Right lobe of liver (tissue), 6 donors: ENCODE measurements at regions not wholly inside any gene's neighbourhood (a gene's known extent, or its start where the extent isn't known, plus 50 kb on each side); places are given as distances from the start of the nearest gene placed in this dataset.

Source experiments
- ATAC-seq, 4 donors: fragments of 200-7000 bp; cut with Tn5 transposase; one replicate each; pipeline ENCODE4 v1.9.1; 2020; ENCODE audit warnings: mild to moderate bottlenecking in 4 of 4, moderate library complexity in 4 of 4
- DNase-seq, 3 donors: peaks; one replicate each; pipeline ENCODE4 v3.0.0-alpha.2; 2020
- H3K27ac ChIP-seq, 3 donors: fragments of 200-600 bp; one replicate each; pipeline ENCODE4 v1.8.0; 2022
- H3K27me3 ChIP-seq, 2 donors: fragments of 200-600 bp; one replicate each; pipeline ENCODE4 v1.8.0; 2022
- H3K36me3 ChIP-seq, 4 donors: fragments of 200-600 bp; sonication (generic) in 1 of 4; one replicate each; pipeline versions ENCODE4 v1.5.1 to v1.8.0; 2017 to 2022; ENCODE audit warnings: control low read depth in 1 of 4
- H3K4me1 ChIP-seq, 4 donors: fragments of 200-600 bp; sonication (generic) in 1 of 4; one replicate each; pipeline versions ENCODE4 v1.5.1 to v1.8.0; 2017 to 2022; ENCODE audit warnings: control low read depth in 1 of 4
- H3K4me3 ChIP-seq, 3 donors: fragments of 200-600 bp; one replicate each; pipeline ENCODE4 v1.8.0; 2022
- H3K9me3 ChIP-seq, 4 donors: fragments of 200-600 bp; sonication (generic) in 1 of 4; one replicate each; pipeline versions ENCODE4 v1.5.1 to v1.8.0; 2017 to 2022; ENCODE audit warnings: control low read depth in 1 of 4
- POLR2A ChIP-seq: fragments of 450-650 bp; IDR thresholded peaks from one replicate; pipeline ENCODE4 v1.6.1; 2017; ENCODE audit warnings: antibody characterized with exemption, mild to moderate bottlenecking
- WGBS: methylation state at CpG from one replicate; pipeline ENCODE4 v1.1.6; 2018; ENCODE audit warnings: low coverage, low lambda C conversion rate; ENCODE audit not compliant: insufficient coverage; ENCODE audit errors: missing lambda C conversion rate; 5-methylcytosine and 5-hydroxymethylcytosine counted together
- intact Hi-C, 2 donors: fragments of 100-400 bp; cut with DNase I; formaldehyde crosslinking; loops; one replicate each; pipeline versions ENCODE4 v1.11.2 to v1.14.1; 2022
- TF ChIP-seq, protein P1 (sequence below), 4 donors: fragments of 200-600 bp in 3 of 4; fragments of 450-650 bp in 1 of 4; IDR thresholded peaks; one replicate each; pipeline versions ENCODE4 v1.5.1 to v1.8.0; 2016 to 2022; ENCODE audit warnings: antibody characterized with exemption in 4 of 4, mild to moderate bottlenecking in 2 of 4
- donor health status: DM: no; HTN: yes; CAD: no.
- donor health status: DM: no; HTN: no; CAD: no.
- donor health status: DM: no; HTN: no; CAD: no.
- donor health status: DM: no; HTN: yes; CAD: no.
- donor health status: DM: no; HTN: yes; CAD: no.

DNA sequence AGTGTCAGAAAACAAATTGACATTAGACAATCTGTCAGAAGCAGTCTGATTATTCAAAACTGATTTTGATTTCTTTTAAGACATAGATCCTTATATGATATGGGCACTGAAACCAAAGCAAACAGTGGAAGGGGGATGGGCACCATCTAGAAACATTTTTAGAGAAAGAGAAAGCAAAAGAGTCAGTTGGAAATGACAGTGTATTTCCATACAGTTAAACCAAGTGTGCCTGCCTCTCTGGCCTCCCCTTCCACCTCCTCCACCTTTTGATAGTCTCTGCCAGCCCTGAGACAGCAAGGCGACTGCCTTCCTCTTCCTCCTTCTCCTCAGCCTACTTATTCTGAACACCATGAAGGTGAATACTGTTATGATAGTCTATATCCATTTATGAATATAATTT is 949.7 kb downstream of the AMY1C start:
- no peak for TF ChIP-seq POLR2A
- TF ChIP-seq, protein P1, sequence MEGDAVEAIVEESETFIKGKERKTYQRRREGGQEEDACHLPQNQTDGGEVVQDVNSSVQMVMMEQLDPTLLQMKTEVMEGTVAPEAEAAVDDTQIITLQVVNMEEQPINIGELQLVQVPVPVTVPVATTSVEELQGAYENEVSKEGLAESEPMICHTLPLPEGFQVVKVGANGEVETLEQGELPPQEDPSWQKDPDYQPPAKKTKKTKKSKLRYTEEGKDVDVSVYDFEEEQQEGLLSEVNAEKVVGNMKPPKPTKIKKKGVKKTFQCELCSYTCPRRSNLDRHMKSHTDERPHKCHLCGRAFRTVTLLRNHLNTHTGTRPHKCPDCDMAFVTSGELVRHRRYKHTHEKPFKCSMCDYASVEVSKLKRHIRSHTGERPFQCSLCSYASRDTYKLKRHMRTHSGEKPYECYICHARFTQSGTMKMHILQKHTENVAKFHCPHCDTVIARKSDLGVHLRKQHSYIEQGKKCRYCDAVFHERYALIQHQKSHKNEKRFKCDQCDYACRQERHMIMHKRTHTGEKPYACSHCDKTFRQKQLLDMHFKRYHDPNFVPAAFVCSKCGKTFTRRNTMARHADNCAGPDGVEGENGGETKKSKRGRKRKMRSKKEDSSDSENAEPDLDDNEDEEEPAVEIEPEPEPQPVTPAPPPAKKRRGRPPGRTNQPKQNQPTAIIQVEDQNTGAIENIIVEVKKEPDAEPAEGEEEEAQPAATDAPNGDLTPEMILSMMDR (IDR thresholded peaks at IDR 0.05) = no peak
- no peaks in the 10 kb centered on the region for H3K4me1 ChIP-seq
- intact Hi-C loops = no loop called here
- no peaks in the 10 kb centered on the region for H3K9me3 ChIP-seq
- DNase-seq (no peak), ATAC-seq (no peak)
- no peaks in the 10 kb centered on the region for H3K36me3 ChIP-seq
- 31% methylated on average over 1 of the region's 1 CpG for WGBS
- no peaks in the 10 kb centered on the region for H3K27me3 ChIP-seq
- no peak overlapping the region for H3K4me3 ChIP-seq
- no peak overlapping the region for H3K27ac ChIP-seq

DNA sequence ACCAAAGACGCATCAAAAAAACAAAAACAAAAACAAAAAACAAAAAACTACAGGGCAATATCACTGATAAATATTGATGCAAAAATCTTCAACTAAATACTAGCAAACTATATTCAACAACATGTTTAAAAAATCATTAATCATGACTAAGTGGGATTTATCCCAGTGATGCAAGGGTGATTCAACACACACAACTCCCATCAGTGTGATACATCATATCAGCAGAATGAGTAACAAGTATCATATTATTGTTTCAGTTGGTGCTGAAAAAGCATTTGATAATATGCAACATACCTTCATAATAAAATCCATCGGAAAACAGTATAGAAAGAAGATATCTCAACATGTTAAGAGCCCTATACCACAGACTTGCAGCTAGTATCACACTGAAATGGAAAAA is 953.0 kb downstream of the AMY1C start:
- Histone ChIP-seq H3K27me3 (no peaks in the 10 kb centered on the region), H3K4me1 (no peaks in the 10 kb centered on the region), H3K9me3 (no peaks in the 10 kb centered on the region), H3K27ac (no peak overlapping the region), H3K4me3 (no peak overlapping the region), H3K36me3 (no peaks in the 10 kb centered on the region)
- DNase-seq = no peak
- TF ChIP-seq, protein P1 (IDR thresholded peaks at IDR 0.05) = no peak
- TF ChIP-seq POLR2A = no peak
- intact Hi-C loops = no loop called here
- ATAC-seq = no peak
- WGBS = 58% methylated on average over 2 of the region's 2 CpGs

DNA sequence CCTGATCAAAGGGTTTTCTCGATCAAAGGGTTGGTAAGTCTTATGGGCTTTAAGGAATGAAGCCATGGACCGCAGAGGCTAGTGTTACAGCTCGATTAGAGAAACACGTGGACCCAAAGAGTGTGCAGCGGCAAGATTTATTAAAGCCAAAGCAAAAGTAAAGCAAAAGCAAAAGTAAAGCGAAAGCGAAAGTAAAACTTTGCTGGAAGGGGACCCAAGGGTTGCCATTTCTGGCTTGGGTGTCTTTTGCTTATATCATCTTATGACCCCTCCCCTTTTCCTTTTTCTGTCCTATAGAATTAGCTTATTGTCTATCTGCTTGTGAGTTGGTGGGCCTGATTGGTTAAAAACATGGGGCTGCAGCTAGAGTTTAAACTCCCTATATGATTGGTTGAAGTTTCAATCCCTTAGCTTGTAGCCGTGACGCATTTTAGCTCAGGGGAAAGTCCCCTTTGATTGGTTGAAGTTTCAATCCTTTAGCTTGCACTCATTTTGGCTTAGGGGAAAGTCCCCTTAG is 957.0 kb downstream of the AMY1C start:
- Histone ChIP-seq H3K36me3 (no peaks in the 10 kb centered on the region), H3K4me3 (no peak overlapping the region), H3K27ac (no peak overlapping the region), H3K9me3 (no peaks in the 10 kb centered on the region), H3K4me1 (no peaks in the 10 kb centered on the region), H3K27me3 (no peaks in the 10 kb centered on the region)
- TF ChIP-seq, protein P1 (IDR thresholded peaks at IDR 0.05) = no peak
- no peak for TF ChIP-seq POLR2A
- intact Hi-C loops = no loop called here
- no peak for ATAC-seq
- WGBS = 70% methylated on average over 8 of the region's 9 CpGs
- DNase-seq = no peak

DNA sequence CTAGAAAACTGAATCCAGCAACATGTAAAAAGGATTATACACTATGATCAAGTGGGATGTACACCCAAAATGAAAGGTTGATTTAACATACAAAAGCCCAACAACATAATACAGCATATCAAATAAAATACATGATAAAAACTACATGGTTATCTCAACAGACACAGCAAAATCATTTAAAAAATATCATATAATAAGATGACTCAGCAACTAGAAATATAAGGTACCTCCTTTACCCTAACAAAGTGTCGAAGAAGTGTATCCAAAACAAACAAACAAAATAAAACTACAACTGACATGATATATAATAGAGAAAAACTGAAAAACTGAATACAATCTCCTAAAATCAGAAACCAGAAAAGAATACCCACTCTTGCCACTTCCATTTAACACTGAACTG is 969.1 kb downstream of the AMY1C start:
- no peak overlapping the region for H3K4me3 ChIP-seq
- H3K4me1 ChIP-seq = no peaks in the 10 kb centered on the region
- DNase-seq (no peak), ATAC-seq (no peak)
- no peaks in the 10 kb centered on the region for H3K36me3 ChIP-seq
- H3K27ac ChIP-seq = no peak overlapping the region
- H3K9me3 ChIP-seq = no peaks in the 10 kb centered on the region
- 67% methylated on average over 1 of the region's 1 CpG for WGBS
- TF ChIP-seq POLR2A = no peak
- TF ChIP-seq, protein P1 (IDR thresholded peaks at IDR 0.05) = no peak
- H3K27me3 ChIP-seq = no peaks in the 10 kb centered on the region
- intact Hi-C loops = no loop called here

DNA sequence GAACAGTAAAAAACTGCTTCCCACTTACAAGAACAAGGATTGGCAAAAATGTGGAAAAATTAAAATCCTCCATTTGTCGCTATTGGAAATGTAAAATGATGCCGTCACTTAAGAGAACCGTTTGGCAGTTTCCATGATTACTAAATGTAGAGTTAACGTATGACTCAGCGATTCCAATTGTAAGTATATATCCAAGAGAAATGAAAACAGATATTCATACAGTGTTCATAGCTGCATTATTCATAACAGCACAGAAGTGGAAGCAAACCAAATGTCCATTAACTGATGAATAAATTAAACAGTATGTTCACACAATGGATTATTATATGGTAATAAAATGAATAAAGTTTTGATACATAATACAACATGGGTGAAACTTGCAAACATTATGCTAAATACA is 971.0 kb downstream of the AMY1C start:
- 77% methylated on average over 5 of the region's 5 CpGs for WGBS
- Histone ChIP-seq H3K27ac (no peak overlapping the region), H3K4me1 (no peaks in the 10 kb centered on the region), H3K4me3 (no peak overlapping the region), H3K27me3 (no peaks in the 10 kb centered on the region), H3K9me3 (no peaks in the 10 kb centered on the region), H3K36me3 (no peaks in the 10 kb centered on the region)
- intact Hi-C loops = no loop called here
- ATAC-seq (no peak), DNase-seq (no peak)
- TF ChIP-seq, protein P1 (IDR thresholded peaks at IDR 0.05) = no peak
- no peak for TF ChIP-seq POLR2A
